ENCODE measurements at regions not wholly inside any gene's neighbourhood (a gene's known extent, or its start where the extent isn't known, plus 50 kb on each side); places are given as distances from the start of the nearest gene placed in this dataset.

GRCh38 chr4:151931563-151931962, 170.8 kb upstream of the GATB start:
- ChIA-PET POLR2A (ENCODE audit: low non-redundant PET) (no interaction called here), CTCF (no interaction called here)
- TF ChIP-seq CTCF (conservative IDR thresholded peaks at IDR 0.05; ENCODE audit: low read depth): no peak
- no peak for DNase-seq (ENCODE audit: low spot score)
- no peak overlapping the region for H3K27ac ChIP-seq

- no peak for TF ChIP-seq CTCF (conservative IDR thresholded peaks at IDR 0.05; ENCODE audit: low read depth)
- no peak for DNase-seq (ENCODE audit: low spot score)
- POLR2A ChIA-PET (ENCODE audit: low non-redundant PET): no interaction called here
- H3K27ac ChIP-seq: no peak overlapping the region
- CTCF ChIA-PET: no interaction called here
These were observed 169.6 kb upstream of the GATB start for GRCh38 chr4:151930372-151930771.

- TF ChIP-seq CTCF (conservative IDR thresholded peaks at IDR 0.05; ENCODE audit: low read depth): no peak
- DNase-seq (ENCODE audit: low spot score): no peak
- ChIA-PET POLR2A (ENCODE audit: low non-redundant PET) (no interaction called here), CTCF (interaction anchor here (0.5 to 0.7 kb wide), 3 partner anchors 13 to 1329 kb away, joined by 3 to 4 read pairs (median 3); no protein-coding TSS in a partner anchor)
- no peak overlapping the region for H3K27ac ChIP-seq
These were observed 167.3 kb upstream of the GATB start for GRCh38 chr4:151928112-151928511.

- DNase-seq (ENCODE audit: low spot score): no peak
- TF ChIP-seq CTCF (conservative IDR thresholded peaks at IDR 0.05; ENCODE audit: low read depth): no peak
- CTCF ChIA-PET: no interaction called here
- H3K27ac ChIP-seq: no peak overlapping the region
- POLR2A ChIA-PET (ENCODE audit: low non-redundant PET): no interaction called here
These were observed 162.0 kb upstream of the GATB start for GRCh38 chr4:151922811-151923210.

- DNase-seq (ENCODE audit: low spot score): no peak
- CTCF ChIA-PET: interaction anchor here (0.7 kb wide), 1 partner anchor 1257 kb away, joined by 6 read pairs; no protein-coding TSS in a partner anchor
- POLR2A ChIA-PET (ENCODE audit: low non-redundant PET): no interaction called here
These were observed 161.5 kb upstream of the GATB start for GRCh38 chr4:151922306-151922705.

GRCh38 chr4:151921811-151922210, 161.0 kb upstream of the GATB start:
- POLR2A ChIA-PET (ENCODE audit: low non-redundant PET): interaction anchor here (0.6 kb wide), 1 partner anchor 1143 kb away, joined by 3 read pairs; no protein-coding TSS in a partner anchor
- CTCF ChIA-PET: interaction anchor here (0.7 kb wide), 1 partner anchor 1257 kb away, joined by 6 read pairs; no protein-coding TSS in a partner anchor

More at GRCh38 chr4:151922306-151922705, 161.5 kb upstream of the GATB start:
- no peak overlapping the region for H3K27ac ChIP-seq
- no peak for TF ChIP-seq CTCF (conservative IDR thresholded peaks at IDR 0.05; ENCODE audit: low read depth)

More at GRCh38 chr4:151921811-151922210, 161.0 kb upstream of the GATB start:
- no peak overlapping the region for H3K27ac ChIP-seq
- DNase-seq (ENCODE audit: low spot score): peak; percentile 30
- TF ChIP-seq CTCF (conservative IDR thresholded peaks at IDR 0.05; ENCODE audit: low read depth): no peak
